ENCODE measurements at regions not wholly inside any gene's neighbourhood (a gene's known extent, or its start where the extent isn't known, plus 50 kb on each side); places are given as distances from the start of the nearest gene placed in this dataset.
"Not testable (repeated sequence)": the region's sequence is repeated elsewhere in the genome, so short reads cannot be mapped to it uniquely, and the experiment has no call there.

- no peak overlapping the region for H3K27ac Mint-ChIP-seq
- no peak for DNase-seq
- no peak overlapping the region for H3K4me3 Mint-ChIP-seq
- peaks cover 22% of the 10 kb centered on the region for H3K9me3 Mint-ChIP-seq
- H3K36me3 Mint-ChIP-seq = no peaks in the 10 kb centered on the region
- H3K27me3 Mint-ChIP-seq = peaks cover 24% of the 10 kb centered on the region
- H3K4me1 Mint-ChIP-seq = no peaks in the 10 kb centered on the region
Measured at GRCh38 chrX:1086444-1087409, 125.7 kb downstream of the CRLF2 start.

- DNase-seq, H3K36me3 Mint-ChIP-seq, H3K4me1 Mint-ChIP-seq, H3K4me3 Mint-ChIP-seq, H3K27ac Mint-ChIP-seq: not testable (repeated sequence)
- peaks cover 22% of the 10 kb centered on the region for H3K9me3 Mint-ChIP-seq
- peaks cover 27% of the 10 kb centered on the region for H3K27me3 Mint-ChIP-seq
Measured at GRCh38 chrX:1085871-1086270, 126.6 kb downstream of the CRLF2 start.

GRCh38 chrX:1084689-1085088, 127.8 kb downstream of the CRLF2 start:
- Mint-ChIP-seq H3K27me3 (peaks cover 32% of the 10 kb centered on the region), H3K9me3 (peaks cover 22% of the 10 kb centered on the region), H3K4me3 (no peak overlapping the region), H3K27ac (no peak overlapping the region), H3K36me3 (peaks cover 2% of the 10 kb centered on the region), H3K4me1 (no peaks in the 10 kb centered on the region)
- DNase-seq = no peak

- peaks cover 15% of the 10 kb centered on the region for H3K9me3 Mint-ChIP-seq
- DNase-seq = no peak
- peak overlapping the region; percentile 4 for H3K4me3 Mint-ChIP-seq
- H3K36me3 Mint-ChIP-seq = peaks cover 8% of the 10 kb centered on the region
- no peak overlapping the region for H3K27ac Mint-ChIP-seq
- peaks cover 4% of the 10 kb centered on the region for H3K4me1 Mint-ChIP-seq
- peaks cover 32% of the 10 kb centered on the region for H3K27me3 Mint-ChIP-seq
Measured at GRCh38 chrX:1076871-1077651, 135.4 kb downstream of the CRLF2 start.

- peaks cover 4% of the 10 kb centered on the region for H3K4me1 Mint-ChIP-seq
- no peak overlapping the region for H3K4me3 Mint-ChIP-seq
- peaks cover 31% of the 10 kb centered on the region for H3K27me3 Mint-ChIP-seq
- H3K9me3 Mint-ChIP-seq = peaks cover 15% of the 10 kb centered on the region
- H3K36me3 Mint-ChIP-seq = peaks cover 8% of the 10 kb centered on the region
- H3K27ac Mint-ChIP-seq = no peak overlapping the region
- no peak for DNase-seq
Measured at GRCh38 chrX:1075741-1076140, 136.7 kb downstream of the CRLF2 start.

GRCh38 chrX:1075156-1075555, 137.3 kb downstream of the CRLF2 start:
- Mint-ChIP-seq H3K4me1 (peaks cover 4% of the 10 kb centered on the region), H3K9me3 (peaks cover 15% of the 10 kb centered on the region), H3K36me3 (peaks cover 7% of the 10 kb centered on the region), H3K27ac (no peak overlapping the region), H3K27me3 (peaks cover 27% of the 10 kb centered on the region), H3K4me3 (no peak overlapping the region)
- DNase-seq = no peak

GRCh38 chrX:1074755-1075154, 137.7 kb downstream of the CRLF2 start:
- Mint-ChIP-seq H3K4me3 (no peak overlapping the region), H3K9me3 (peaks cover 15% of the 10 kb centered on the region), H3K4me1 (peaks cover 4% of the 10 kb centered on the region), H3K27me3 (peaks cover 26% of the 10 kb centered on the region), H3K36me3 (peaks cover 7% of the 10 kb centered on the region), H3K27ac (no peak overlapping the region)
- no peak for DNase-seq

- Mint-ChIP-seq H3K27ac (no peak overlapping the region), H3K36me3 (peaks cover 7% of the 10 kb centered on the region), H3K9me3 (peaks cover 15% of the 10 kb centered on the region), H3K4me1 (peaks cover 4% of the 10 kb centered on the region), H3K27me3 (peaks cover 26% of the 10 kb centered on the region), H3K4me3 (no peak overlapping the region)
- DNase-seq = no peak
Measured at GRCh38 chrX:1074172-1074571, 138.3 kb downstream of the CRLF2 start.

- H3K36me3 Mint-ChIP-seq = peaks cover 7% of the 10 kb centered on the region
- H3K27me3 Mint-ChIP-seq = peaks cover 26% of the 10 kb centered on the region
- peaks cover 4% of the 10 kb centered on the region for H3K4me1 Mint-ChIP-seq
- DNase-seq = peak; percentile 2
- H3K4me3 Mint-ChIP-seq = no peak overlapping the region
- no peak overlapping the region for H3K27ac Mint-ChIP-seq
- peaks cover 15% of the 10 kb centered on the region for H3K9me3 Mint-ChIP-seq
Measured at GRCh38 chrX:1072637-1073377, 139.6 kb downstream of the CRLF2 start.

GRCh38 chrX:1071351-1071750, 141.1 kb downstream of the CRLF2 start:
- H3K4me3 Mint-ChIP-seq = no peak overlapping the region
- H3K36me3 Mint-ChIP-seq = peaks cover 7% of the 10 kb centered on the region
- H3K4me1 Mint-ChIP-seq = no peaks in the 10 kb centered on the region
- H3K27me3 Mint-ChIP-seq = peaks cover 18% of the 10 kb centered on the region
- H3K9me3 Mint-ChIP-seq = peaks cover 15% of the 10 kb centered on the region
- H3K27ac Mint-ChIP-seq = no peak overlapping the region
- DNase-seq = no peak

- no peak overlapping the region for H3K27ac Mint-ChIP-seq
- peaks cover 3% of the 10 kb centered on the region for H3K36me3 Mint-ChIP-seq
- no peak for DNase-seq
- H3K4me3 Mint-ChIP-seq = no peak overlapping the region
- H3K27me3 Mint-ChIP-seq = no peaks in the 10 kb centered on the region
- peaks cover 7% of the 10 kb centered on the region for H3K9me3 Mint-ChIP-seq
- no peaks in the 10 kb centered on the region for H3K4me1 Mint-ChIP-seq
Measured at GRCh38 chrX:1062351-1062750, 150.1 kb downstream of the CRLF2 start.

GRCh38 chrX:1060562-1060960, 151.9 kb downstream of the CRLF2 start:
- no peak overlapping the region for H3K4me3 Mint-ChIP-seq
- H3K27me3 Mint-ChIP-seq = no peaks in the 10 kb centered on the region
- H3K9me3 Mint-ChIP-seq = peaks cover 7% of the 10 kb centered on the region
- H3K36me3 Mint-ChIP-seq = peaks cover 3% of the 10 kb centered on the region
- no peaks in the 10 kb centered on the region for H3K4me1 Mint-ChIP-seq
- no peak overlapping the region for H3K27ac Mint-ChIP-seq
- DNase-seq = no peak

- DNase-seq = no peak
- Mint-ChIP-seq H3K4me1 (no peaks in the 10 kb centered on the region), H3K27ac (no peak overlapping the region), H3K27me3 (no peaks in the 10 kb centered on the region), H3K9me3 (peaks cover 7% of the 10 kb centered on the region), H3K4me3 (no peak overlapping the region), H3K36me3 (peaks cover 3% of the 10 kb centered on the region)
Measured at GRCh38 chrX:1059576-1060561, 152.6 kb downstream of the CRLF2 start.

- H3K27ac Mint-ChIP-seq, H3K4me1 Mint-ChIP-seq, DNase-seq, H3K36me3 Mint-ChIP-seq, H3K4me3 Mint-ChIP-seq, H3K27me3 Mint-ChIP-seq: not testable (repeated sequence)
- H3K9me3 Mint-ChIP-seq = peaks cover 22% of the 10 kb centered on the region
Measured at GRCh38 chrX:1053600-1053999, 158.8 kb downstream of the CRLF2 start.

Data from activated naive CD8-positive, alpha-beta T cell treated with anti-CD3 and anti-CD28 coated beads for 36 hours (primary cell).